GM19455 (cell line): ENCODE measurements at regions not wholly inside any gene's neighbourhood (a gene's known extent, or its start where the extent isn't known, plus 50 kb on each side); places are given as distances from the start of the nearest gene placed in this dataset.

Experiments used
- ATAC-seq: cut with Tn5 transposase; IDR thresholded peaks from one replicate; pipeline ENCODE4 v1.9.1; 2021; ENCODE audit not compliant: unreplicated experiment

GRCh38 chr14:35456261-35456660 lies 51.7 kb upstream of the NFKBIA start:
- ATAC-seq: no peak

- ATAC-seq: no peak
Observed at GRCh38 chr14:35458442-35458841, 53.9 kb upstream of the NFKBIA start.

DNA sequence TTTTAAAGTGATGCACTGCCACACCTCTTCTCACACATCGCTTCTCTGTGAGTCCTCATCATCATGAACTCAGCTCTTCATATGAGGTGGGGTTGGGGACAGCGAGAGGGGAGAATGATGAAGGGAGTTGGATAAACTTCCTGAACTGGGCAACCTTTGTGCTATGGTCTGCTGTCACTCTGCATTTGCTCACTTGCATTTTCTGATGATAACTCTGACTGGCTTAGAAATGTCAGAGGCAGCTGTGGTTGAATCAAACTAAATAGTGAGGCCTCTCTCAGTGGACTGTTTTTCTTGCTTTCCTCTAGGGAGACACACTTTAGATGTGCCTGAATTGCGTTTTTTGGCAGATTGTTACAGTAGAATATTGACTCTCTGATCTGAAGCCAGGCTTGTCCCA lies 55.2 kb upstream of the NFKBIA start:
- ATAC-seq: no peak

DNA sequence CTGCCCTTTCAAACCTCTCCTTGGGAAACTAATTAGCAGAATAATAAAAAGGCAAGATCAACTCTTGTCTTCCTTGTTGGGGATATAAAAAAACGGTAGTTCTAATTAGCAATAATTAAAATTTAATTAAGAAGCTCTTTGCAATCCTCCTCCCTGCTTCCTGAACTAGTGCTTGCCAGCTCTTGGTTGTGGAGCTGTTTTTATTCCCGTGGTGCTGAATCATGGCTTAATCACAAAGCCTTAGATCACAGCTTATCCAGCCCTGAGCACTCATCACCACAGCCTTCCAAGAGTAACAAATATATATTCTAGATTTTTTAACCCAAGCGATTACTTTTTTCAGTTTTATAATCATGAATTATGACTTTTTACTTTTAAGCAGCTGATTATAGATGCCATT lies 63.2 kb upstream of the INSM2 start:
- no peak for ATAC-seq

DNA sequence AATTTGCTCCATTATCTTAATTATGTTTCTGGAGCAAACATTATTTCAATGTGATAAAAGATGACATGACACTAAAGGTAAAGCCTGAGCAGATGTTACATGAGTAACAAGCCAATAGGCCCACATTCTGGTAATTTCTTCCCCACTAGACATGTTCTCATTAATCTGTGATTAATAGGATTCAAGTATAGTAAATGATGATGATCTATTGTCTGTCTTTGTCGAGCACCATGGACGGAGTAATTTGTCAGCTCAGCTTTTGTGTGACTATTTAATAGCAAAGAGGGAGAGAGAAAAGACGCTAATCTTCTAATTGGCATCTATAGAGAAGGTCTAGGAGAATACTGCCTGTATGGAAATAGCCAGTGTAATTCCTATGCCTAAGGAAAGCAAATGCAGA lies 62.2 kb upstream of the INSM2 start:
- ATAC-seq: no peak

- ATAC-seq: no peak
Observed at GRCh38 chr14:35474323-35474722, 59.6 kb upstream of the INSM2 start.

DNA sequence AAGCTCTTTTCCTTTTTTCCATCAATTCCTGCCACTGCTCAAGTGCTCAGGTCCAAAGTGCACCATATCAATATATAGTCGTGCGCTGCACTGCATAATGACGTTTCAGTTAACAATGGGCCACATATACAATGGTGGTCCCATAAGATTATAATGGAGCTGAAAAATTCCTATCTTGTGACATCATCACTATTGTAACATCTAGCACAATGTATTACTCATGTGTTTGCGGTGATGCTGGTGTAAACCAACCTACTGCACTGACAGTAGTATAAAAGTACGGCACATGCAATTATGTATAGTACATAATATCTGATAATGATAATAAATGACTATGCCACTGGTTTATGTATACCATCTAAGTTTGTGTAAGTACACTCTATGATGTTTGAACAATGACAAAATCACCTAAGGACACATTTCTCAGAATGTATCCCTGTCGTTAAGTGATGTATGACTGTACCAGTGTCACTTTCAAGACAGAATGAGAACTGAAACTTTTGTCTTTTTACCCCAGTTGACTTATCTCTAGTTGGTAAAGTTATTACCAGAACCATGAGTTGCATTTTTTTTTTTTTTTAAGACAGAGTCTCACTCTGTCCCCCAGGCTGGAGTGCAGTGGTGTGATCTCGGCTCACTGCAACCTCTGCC lies 53.7 kb upstream of the INSM2 start:
- peak; percentile 91 for ATAC-seq

DNA sequence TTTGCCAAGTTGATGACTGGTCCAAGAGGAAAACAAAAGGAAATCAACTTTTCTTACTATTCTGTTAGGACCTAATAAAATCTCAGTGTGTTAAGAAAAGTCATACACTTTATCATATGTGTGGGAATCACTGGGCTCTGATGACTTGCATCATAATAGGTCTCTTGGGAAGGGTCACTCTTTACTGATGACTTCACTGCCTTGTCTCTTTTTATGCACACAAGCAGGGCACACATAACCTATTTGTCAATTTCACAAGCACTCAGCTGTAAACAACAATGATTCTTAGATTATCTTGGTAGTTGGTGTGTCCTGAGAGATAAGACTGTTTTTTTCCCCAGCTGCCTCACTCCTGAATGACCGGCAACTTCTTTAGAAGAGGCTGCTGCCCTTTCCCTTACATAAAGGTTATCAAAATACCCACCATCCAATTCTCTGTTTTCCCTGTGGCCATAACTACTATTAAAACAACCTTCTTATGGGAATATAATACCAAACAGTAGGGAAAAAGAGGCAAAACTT lies 50.9 kb upstream of the INSM2 start:
- ATAC-seq: no peak
